BJ (cell line): ENCODE measurements at regions not wholly inside any gene's neighbourhood (a gene's known extent, or its start where the extent isn't known, plus 50 kb on each side); places are given as distances from the start of the nearest gene placed in this dataset.

Experiments
- CTCF ChIA-PET: fragments of 350-600 bp; formaldehyde crosslinking; extraction: SDS; loops from one replicate; lab custom pipeline; 2021; ENCODE audit warnings: antibody characterized with exemption, inconsistent platforms; lab: Yijun Ruan, JAX
- POLR2A ChIA-PET: fragments of 300-600 bp; sonication (Branson Sonifier 250); formaldehyde crosslinking; extraction: SDS; loops from one replicate; lab custom pipeline; 2021; ENCODE audit warnings: antibody characterized with exemption; lab: Charles Lee
- DNase-seq: peaks from one replicate; pipeline ENCODE4 v3.0.0-alpha.2; 2011; ENCODE audit warnings: low read depth
- H3K27me3 ChIP-seq: 2 replicates; pipeline ENCODE4 v1.6.0; 2011; ENCODE audit warnings: low read length; ENCODE audit not compliant: control insufficient read depth, insufficient read depth
- H3K36me3 ChIP-seq: 2 replicates; pipeline ENCODE4 v1.5.1; 2011; ENCODE audit warnings: low read length; ENCODE audit not compliant: control insufficient read depth, insufficient read depth
- H3K4me3 ChIP-seq: 2 replicates; pipeline ENCODE4 v1.5.1; 2011; ENCODE audit warnings: low read depth, mild to moderate bottlenecking, control low read depth, low read length
- CTCF ChIP-seq: IDR thresholded peaks from 2 replicates; pipeline ENCODE4 v1.5.1; 2011; ENCODE audit warnings: low read depth, mild to moderate bottlenecking, control low read depth, inconsistent platforms, low read length, moderate library complexity; ENCODE audit not compliant: insufficient read depth

GRCh38 chr2:16121986-16122390 lies 181.6 kb downstream of the MYCN start:
- no peak for TF ChIP-seq CTCF
- ChIA-PET CTCF (no interaction called here), POLR2A (no interaction called here)
- H3K4me3 ChIP-seq, result no peak overlapping the region
- no peaks in the 10 kb centered on the region for H3K36me3 ChIP-seq
- no peak for DNase-seq
- no peaks in the 10 kb centered on the region for H3K27me3 ChIP-seq

GRCh38 chr2:16121231-16121985 lies 181.1 kb downstream of the MYCN start:
- ChIA-PET CTCF (no interaction called here), POLR2A (no interaction called here)
- Histone ChIP-seq H3K4me3 (no peak overlapping the region), H3K36me3 (no peaks in the 10 kb centered on the region), H3K27me3 (no peaks in the 10 kb centered on the region)
- TF ChIP-seq CTCF, result no peak
- DNase-seq, result no peak

GRCh38 chr2:16120591-16121180 lies 180.3 kb downstream of the MYCN start:
- TF ChIP-seq CTCF, result no peak
- POLR2A ChIA-PET, result no interaction called here
- Histone ChIP-seq H3K27me3 (no peaks in the 10 kb centered on the region), H3K36me3 (no peaks in the 10 kb centered on the region), H3K4me3 (no peak overlapping the region)
- DNase-seq, result no peak
- CTCF ChIA-PET, result no interaction called here

GRCh38 chr2:16119741-16120140 lies 179.4 kb downstream of the MYCN start:
- CTCF ChIA-PET, result no interaction called here
- DNase-seq, result no peak
- H3K4me3 ChIP-seq, result no peak overlapping the region
- TF ChIP-seq CTCF, result no peak
- POLR2A ChIA-PET, result no interaction called here
- no peaks in the 10 kb centered on the region for H3K36me3 ChIP-seq
- H3K27me3 ChIP-seq, result no peaks in the 10 kb centered on the region

GRCh38 chr2:16118611-16119590 lies 178.6 kb downstream of the MYCN start:
- no peak for TF ChIP-seq CTCF
- POLR2A ChIA-PET, result no interaction called here
- CTCF ChIA-PET, result no interaction called here

More at GRCh38 chr2:16118611-16119590, 178.6 kb downstream of the MYCN start:
- no peak for DNase-seq
- H3K4me3 ChIP-seq, result no peak overlapping the region
- no peaks in the 10 kb centered on the region for H3K36me3 ChIP-seq
- no peaks in the 10 kb centered on the region for H3K27me3 ChIP-seq
